Right atrium auricular region (tissue), 2 donors: ENCODE measurements at regions not wholly inside any gene's neighbourhood (a gene's known extent, or its start where the extent isn't known, plus 50 kb on each side); places are given as distances from the start of the nearest gene placed in this dataset.

ENCODE experiments used
- DNase-seq: peaks from one replicate; pipeline ENCODE4 v3.0.0-alpha.2; 2019; ENCODE audit warnings: low spot score
- H3K27ac ChIP-seq, 2 donors: fragments of 200-600 bp; sonication (generic); 1 replicate in 1 of 2; 2 replicates in 1 of 2; pipeline ENCODE4 v1.5.1; 2016 to 2019
- H3K27me3 ChIP-seq, 2 donors: fragments of 200-600 bp; sonication (generic); one replicate each; pipeline versions ENCODE4 v1.5.1 to v1.6.0; 2017 to 2019
- H3K36me3 ChIP-seq: fragments of 200-600 bp; sonication (generic); one replicate; pipeline ENCODE4 v1.5.1; 2016
- H3K4me1 ChIP-seq, 2 donors: fragments of 200-600 bp; sonication (generic); one replicate each; pipeline versions ENCODE4 v1.5.1 to v1.6.0; 2017 to 2019
- H3K4me3 ChIP-seq, 2 donors: fragments of 200-600 bp; sonication (generic); 1 replicate in 1 of 2; 2 replicates in 1 of 2; pipeline ENCODE4 v1.5.1; 2017 to 2019; ENCODE audit warnings: mild to moderate bottlenecking in 1 of 2, moderate library complexity in 1 of 2
- H3K9me3 ChIP-seq, 2 donors: fragments of 200-600 bp; sonication (generic); one replicate each; pipeline ENCODE4 v1.5.1; 2019
- TF ChIP-seq, protein P1 (sequence below), 2 donors: fragments of 200-600 bp; sonication (generic); IDR thresholded peaks; one replicate each; pipeline ENCODE4 v1.5.1; 2019; ENCODE audit warnings: antibody characterized with exemption in 2 of 2

GRCh38 chr6:84486526-84486925 is 259.1 kb upstream of the CEP162 start:
- no peaks in the 10 kb centered on the region for H3K9me3 ChIP-seq
- DNase-seq: no peak
- no peaks in the 10 kb centered on the region for H3K27me3 ChIP-seq
- TF ChIP-seq, protein P1, sequence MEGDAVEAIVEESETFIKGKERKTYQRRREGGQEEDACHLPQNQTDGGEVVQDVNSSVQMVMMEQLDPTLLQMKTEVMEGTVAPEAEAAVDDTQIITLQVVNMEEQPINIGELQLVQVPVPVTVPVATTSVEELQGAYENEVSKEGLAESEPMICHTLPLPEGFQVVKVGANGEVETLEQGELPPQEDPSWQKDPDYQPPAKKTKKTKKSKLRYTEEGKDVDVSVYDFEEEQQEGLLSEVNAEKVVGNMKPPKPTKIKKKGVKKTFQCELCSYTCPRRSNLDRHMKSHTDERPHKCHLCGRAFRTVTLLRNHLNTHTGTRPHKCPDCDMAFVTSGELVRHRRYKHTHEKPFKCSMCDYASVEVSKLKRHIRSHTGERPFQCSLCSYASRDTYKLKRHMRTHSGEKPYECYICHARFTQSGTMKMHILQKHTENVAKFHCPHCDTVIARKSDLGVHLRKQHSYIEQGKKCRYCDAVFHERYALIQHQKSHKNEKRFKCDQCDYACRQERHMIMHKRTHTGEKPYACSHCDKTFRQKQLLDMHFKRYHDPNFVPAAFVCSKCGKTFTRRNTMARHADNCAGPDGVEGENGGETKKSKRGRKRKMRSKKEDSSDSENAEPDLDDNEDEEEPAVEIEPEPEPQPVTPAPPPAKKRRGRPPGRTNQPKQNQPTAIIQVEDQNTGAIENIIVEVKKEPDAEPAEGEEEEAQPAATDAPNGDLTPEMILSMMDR (IDR thresholded peaks at IDR 0.05): no peak
- no peaks in the 10 kb centered on the region for H3K36me3 ChIP-seq
- H3K4me3 ChIP-seq: no peak overlapping the region
- no peaks in the 10 kb centered on the region for H3K4me1 ChIP-seq
- H3K27ac ChIP-seq: no peak overlapping the region

- Histone ChIP-seq H3K4me3 (no peak overlapping the region), H3K4me1 (no peaks in the 10 kb centered on the region), H3K36me3 (no peaks in the 10 kb centered on the region), H3K27me3 (no peaks in the 10 kb centered on the region), H3K27ac (no peak overlapping the region), H3K9me3 (peaks cover 0 to 8% of the 10 kb centered on the region in 2 donors)
- no peak for DNase-seq
- TF ChIP-seq, protein P1 (IDR thresholded peaks at IDR 0.05): no peak
Observed at GRCh38 chr6:84469144-84469543, 241.7 kb upstream of the CEP162 start.

GRCh38 chr6:84467296-84467695 is 239.9 kb upstream of the CEP162 start:
- Histone ChIP-seq H3K4me1 (no peaks in the 10 kb centered on the region), H3K27me3 (no peaks in the 10 kb centered on the region), H3K36me3 (no peaks in the 10 kb centered on the region), H3K4me3 (no peak overlapping the region), H3K9me3 (no peaks in the 10 kb centered on the region), H3K27ac (no peak overlapping the region)
- TF ChIP-seq, protein P1 (IDR thresholded peaks at IDR 0.05): no peak
- no peak for DNase-seq

- Histone ChIP-seq H3K9me3 (no peaks in the 10 kb centered on the region), H3K27ac (no peak overlapping the region), H3K27me3 (no peaks in the 10 kb centered on the region), H3K4me1 (no peaks in the 10 kb centered on the region), H3K4me3 (no peak overlapping the region), H3K36me3 (no peaks in the 10 kb centered on the region)
- DNase-seq: no peak
- TF ChIP-seq, protein P1 (IDR thresholded peaks at IDR 0.05): no peak
Observed at GRCh38 chr6:84466511-84466910, 239.1 kb upstream of the CEP162 start.

DNA sequence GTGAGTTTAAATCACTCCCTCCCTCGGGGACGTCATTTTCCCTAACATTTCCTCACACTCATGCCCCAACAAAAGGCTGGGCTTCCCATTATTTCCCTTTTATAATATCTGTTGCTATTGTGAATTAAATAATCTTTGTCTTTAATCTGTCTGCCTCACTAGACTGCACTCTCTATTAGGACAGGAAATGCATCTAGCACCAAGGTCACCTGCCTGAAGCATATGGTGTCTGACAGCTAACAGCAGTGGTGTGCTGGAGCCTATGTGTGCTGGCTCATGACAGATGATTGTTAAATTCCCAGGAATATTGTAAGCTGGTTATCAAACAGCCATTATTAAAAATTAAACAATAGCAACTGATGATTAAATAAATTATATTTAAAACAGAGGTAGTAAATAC is 237.0 kb upstream of the CEP162 start:
- TF ChIP-seq, protein P1 (IDR thresholded peaks at IDR 0.05): no peak
- DNase-seq: no peak
- H3K4me3 ChIP-seq: no peak overlapping the region
- H3K27me3 ChIP-seq: no peaks in the 10 kb centered on the region
- no peak overlapping the region for H3K27ac ChIP-seq
- no peaks in the 10 kb centered on the region for H3K4me1 ChIP-seq
- H3K9me3 ChIP-seq: no peaks in the 10 kb centered on the region
- H3K36me3 ChIP-seq: no peaks in the 10 kb centered on the region

GRCh38 chr6:84462698-84463097 is 235.3 kb upstream of the CEP162 start:
- Histone ChIP-seq H3K4me1 (no peaks in the 10 kb centered on the region), H3K9me3 (no peaks in the 10 kb centered on the region), H3K4me3 (no peak overlapping the region), H3K27ac (no peak overlapping the region), H3K36me3 (no peaks in the 10 kb centered on the region), H3K27me3 (no peaks in the 10 kb centered on the region)
- TF ChIP-seq, protein P1 (IDR thresholded peaks at IDR 0.05): no peak
- DNase-seq: no peak
